ENCODE measurements at regions not wholly inside any gene's neighbourhood (a gene's known extent, or its start where the extent isn't known, plus 50 kb on each side); places are given as distances from the start of the nearest gene placed in this dataset.
A peak's percentile ranks its signal among the peaks of the same experiment; 100 is the strongest.

- no CpG with 5 or more reads among the region's 4 CpGs for WGBS (ENCODE audit: extremely low coverage, insufficient coverage, insufficient read length)
- H3K14ac ChIP-seq (ENCODE audit: low read length), result no peak overlapping the region
These were observed 531.0 kb downstream of the SMARCA1 start for GRCh38 chrX:128992107-128992971.

GRCh38 chrX:128975745-128976144, 547.5 kb downstream of the SMARCA1 start:
- no peak overlapping the region for H3K9ac ChIP-seq (ENCODE audit: low read length)
- no peaks in the 10 kb centered on the region for H3K79me2 ChIP-seq (ENCODE audit: control insufficient read depth, insufficient read depth, low read length, poor library complexity)
- H3K4me2 ChIP-seq (ENCODE audit: low read length), result no peak overlapping the region
- peaks cover 0 to 2% of the 10 kb centered on the region in 2 experiments for H3K4me1 ChIP-seq (ENCODE audit: control insufficient read depth in 1 of 2, insufficient read depth in 2 of 2, low read length in 2 of 2)
- no peak overlapping the region for H3K27ac ChIP-seq (ENCODE audit: low read depth, low read length)
- H4K91ac ChIP-seq (ENCODE audit: low read depth, low read length), result no peak overlapping the region
- no peak overlapping the region for H4K12ac ChIP-seq (ENCODE audit: low read depth, low read length)
- no peaks in the 10 kb centered on the region for H3K27me3 ChIP-seq (ENCODE audit: insufficient read depth, low read length)
- DNase-seq, result peak in 1 of 2 donors; percentile 45
- no peak overlapping the region for H2BK120ac ChIP-seq (ENCODE audit: insufficient read depth, low read length, poor library complexity)
- no peak overlapping the region for H4K8ac ChIP-seq (ENCODE audit: low read depth, low read length)
- no peak overlapping the region for H3K4me3 ChIP-seq (ENCODE audit: low read depth, low read length)
- no peaks in the 10 kb centered on the region for H3K36me3 ChIP-seq (ENCODE audit: control insufficient read depth in 1 of 2, insufficient read depth in 2 of 2, low read length in 2 of 2)
- H3K23ac ChIP-seq (ENCODE audit: low read length), result no peak overlapping the region
- no peak overlapping the region for H3K18ac ChIP-seq (ENCODE audit: low read length)
- H3K9me3 ChIP-seq (ENCODE audit: insufficient read depth, low read depth, low read length), result no peaks in the 10 kb centered on the region
- no peak overlapping the region for H3K4ac ChIP-seq (ENCODE audit: low read depth, low read length)
- no peak overlapping the region for H2BK12ac ChIP-seq (ENCODE audit: low read length)
- no peak overlapping the region for H2AFZ ChIP-seq (ENCODE audit: insufficient read depth, low read length, poor library complexity)
- no CpG with 5 or more reads among the region's 6 CpGs for WGBS (ENCODE audit: extremely low coverage, insufficient coverage, insufficient read length)
- no peak overlapping the region for H2BK5ac ChIP-seq (ENCODE audit: low read depth, low read length, poor library complexity)
- H3K79me1 ChIP-seq (ENCODE audit: low read length), result no peaks in the 10 kb centered on the region
- no peak overlapping the region for H3K14ac ChIP-seq (ENCODE audit: low read length)
- no peak overlapping the region for H2AK5ac ChIP-seq (ENCODE audit: low read length)

More at GRCh38 chrX:128992107-128992971, 531.0 kb downstream of the SMARCA1 start:
- H3K27ac ChIP-seq (ENCODE audit: low read depth, low read length), result no peak overlapping the region
- no peak overlapping the region for H4K8ac ChIP-seq (ENCODE audit: low read depth, low read length)
- H3K23ac ChIP-seq (ENCODE audit: low read length), result no peak overlapping the region
- no peak overlapping the region for H2BK12ac ChIP-seq (ENCODE audit: low read length)
- H2BK5ac ChIP-seq (ENCODE audit: low read depth, low read length, poor library complexity), result no peak overlapping the region
- H2AK5ac ChIP-seq (ENCODE audit: low read length), result no peak overlapping the region
- no peaks in the 10 kb centered on the region for H3K9me3 ChIP-seq (ENCODE audit: insufficient read depth, low read depth, low read length)
- H3K4ac ChIP-seq (ENCODE audit: low read depth, low read length), result no peak overlapping the region
- H3K36me3 ChIP-seq (ENCODE audit: control insufficient read depth in 1 of 2, insufficient read depth in 2 of 2, low read length in 2 of 2), result no peaks in the 10 kb centered on the region
- no peak overlapping the region for H3K4me2 ChIP-seq (ENCODE audit: low read length)
- H2AFZ ChIP-seq (ENCODE audit: insufficient read depth, low read length, poor library complexity), result no peak overlapping the region
- no peak overlapping the region for H3K18ac ChIP-seq (ENCODE audit: low read length)
- H3K9ac ChIP-seq (ENCODE audit: low read length), result no peak overlapping the region
- no peak overlapping the region for H4K12ac ChIP-seq (ENCODE audit: low read depth, low read length)
- no peak for DNase-seq
- no peak overlapping the region for H4K91ac ChIP-seq (ENCODE audit: low read depth, low read length)
- no peaks in the 10 kb centered on the region for H3K79me1 ChIP-seq (ENCODE audit: low read length)
- no peaks in the 10 kb centered on the region for H3K79me2 ChIP-seq (ENCODE audit: control insufficient read depth, insufficient read depth, low read length, poor library complexity)
- no peaks in the 10 kb centered on the region for H3K4me1 ChIP-seq (ENCODE audit: control insufficient read depth in 1 of 2, insufficient read depth in 2 of 2, low read length in 2 of 2)
- H3K27me3 ChIP-seq (ENCODE audit: insufficient read depth, low read length), result no peaks in the 10 kb centered on the region
- no peak overlapping the region for H2BK120ac ChIP-seq (ENCODE audit: insufficient read depth, low read length, poor library complexity)
- no peak overlapping the region for H3K4me3 ChIP-seq (ENCODE audit: low read depth, low read length)

GRCh38 chrX:128973033-128973432, 550.3 kb downstream of the SMARCA1 start:
- no peaks in the 10 kb centered on the region for H3K9me3 ChIP-seq (ENCODE audit: insufficient read depth, low read depth, low read length)
- no peak overlapping the region for H2BK5ac ChIP-seq (ENCODE audit: low read depth, low read length, poor library complexity)
- H3K4me3 ChIP-seq (ENCODE audit: low read depth, low read length), result no peak overlapping the region
- H4K12ac ChIP-seq (ENCODE audit: low read depth, low read length), result no peak overlapping the region
- peaks cover 0 to 2% of the 10 kb centered on the region in 2 experiments for H3K4me1 ChIP-seq (ENCODE audit: control insufficient read depth in 1 of 2, insufficient read depth in 2 of 2, low read length in 2 of 2)
- no peaks in the 10 kb centered on the region for H3K79me1 ChIP-seq (ENCODE audit: low read length)
- H3K4ac ChIP-seq (ENCODE audit: low read depth, low read length), result no peak overlapping the region
- no peak overlapping the region for H3K4me2 ChIP-seq (ENCODE audit: low read length)
- H2AK5ac ChIP-seq (ENCODE audit: low read length), result no peak overlapping the region
- no peak overlapping the region for H4K91ac ChIP-seq (ENCODE audit: low read depth, low read length)
- H2AFZ ChIP-seq (ENCODE audit: insufficient read depth, low read length, poor library complexity), result no peak overlapping the region
- no peaks in the 10 kb centered on the region for H3K27me3 ChIP-seq (ENCODE audit: insufficient read depth, low read length)
- no peak overlapping the region for H3K9ac ChIP-seq (ENCODE audit: low read length)
- no peak overlapping the region for H4K8ac ChIP-seq (ENCODE audit: low read depth, low read length)
- H3K36me3 ChIP-seq (ENCODE audit: control insufficient read depth in 1 of 2, insufficient read depth in 2 of 2, low read length in 2 of 2), result no peaks in the 10 kb centered on the region
- WGBS (ENCODE audit: extremely low coverage, insufficient coverage, insufficient read length), result no CpG with 5 or more reads among the region's 3 CpGs
- no peak for DNase-seq
- no peak overlapping the region for H3K18ac ChIP-seq (ENCODE audit: low read length)
- no peak overlapping the region for H2BK12ac ChIP-seq (ENCODE audit: low read length)
- no peaks in the 10 kb centered on the region for H3K79me2 ChIP-seq (ENCODE audit: control insufficient read depth, insufficient read depth, low read length, poor library complexity)
- no peak overlapping the region for H3K27ac ChIP-seq (ENCODE audit: low read depth, low read length)
- H3K14ac ChIP-seq (ENCODE audit: low read length), result no peak overlapping the region
- no peak overlapping the region for H3K23ac ChIP-seq (ENCODE audit: low read length)
- H2BK120ac ChIP-seq (ENCODE audit: insufficient read depth, low read length, poor library complexity), result no peak overlapping the region

- Histone ChIP-seq H3K9ac (ENCODE audit: low read length) (no peak overlapping the region), H2AFZ (ENCODE audit: insufficient read depth, low read length, poor library complexity) (no peak overlapping the region), H3K36me3 (ENCODE audit: control insufficient read depth in 1 of 2, insufficient read depth in 2 of 2, low read length in 2 of 2) (no peaks in the 10 kb centered on the region), H3K79me2 (ENCODE audit: control insufficient read depth, insufficient read depth, low read length, poor library complexity) (no peaks in the 10 kb centered on the region), H3K27me3 (ENCODE audit: insufficient read depth, low read length) (no peaks in the 10 kb centered on the region), H3K18ac (ENCODE audit: low read length) (no peak overlapping the region), H4K12ac (ENCODE audit: low read depth, low read length) (no peak overlapping the region), H4K91ac (ENCODE audit: low read depth, low read length) (no peak overlapping the region), H2BK12ac (ENCODE audit: low read length) (no peak overlapping the region), H2BK5ac (ENCODE audit: low read depth, low read length, poor library complexity) (no peak overlapping the region), H3K14ac (ENCODE audit: low read length) (no peak overlapping the region), H3K4me2 (ENCODE audit: low read length) (no peak overlapping the region), H3K27ac (ENCODE audit: low read depth, low read length) (no peak overlapping the region), H3K79me1 (ENCODE audit: low read length) (no peaks in the 10 kb centered on the region), H3K23ac (ENCODE audit: low read length) (no peak overlapping the region), H3K4me1 (ENCODE audit: control insufficient read depth in 1 of 2, insufficient read depth in 2 of 2, low read length in 2 of 2) (no peaks in the 10 kb centered on the region), H3K9me3 (ENCODE audit: insufficient read depth, low read depth, low read length) (no peaks in the 10 kb centered on the region), H3K4ac (ENCODE audit: low read depth, low read length) (no peak overlapping the region), H2BK120ac (ENCODE audit: insufficient read depth, low read length, poor library complexity) (no peak overlapping the region), H2AK5ac (ENCODE audit: low read length) (no peak overlapping the region), H3K4me3 (ENCODE audit: low read depth, low read length) (no peak overlapping the region), H4K8ac (ENCODE audit: low read depth, low read length) (no peak overlapping the region)
- no peak for DNase-seq
- no CpG with 5 or more reads among the region's 1 CpG for WGBS (ENCODE audit: extremely low coverage, insufficient coverage, insufficient read length)
These were observed 562.0 kb downstream of the SMARCA1 start for GRCh38 chrX:128961290-128961689.
